ENCODE measurements at regions not wholly inside any gene's neighbourhood (a gene's known extent, or its start where the extent isn't known, plus 50 kb on each side); places are given as distances from the start of the nearest gene placed in this dataset.
A peak's percentile ranks its signal among the peaks of the same experiment; 100 is the strongest.
"Not testable (repeated sequence)": the region's sequence is repeated elsewhere in the genome, so short reads cannot be mapped to it uniquely, and the experiment has no call there.

- no peak for ATAC-seq
- Histone ChIP-seq H3K4me1 (no peaks in the 10 kb centered on the region), H3K27me3 (ENCODE audit: insufficient read depth in 3 of 3, low read length in 2 of 3) (peaks cover 0 to 3% (median 0%) of the 10 kb centered on the region in 3 donors), H3K9me3 (no peaks in the 10 kb centered on the region), H3K27ac (no peak overlapping the region), H3K36me3 (ENCODE audit: insufficient read depth in 1 of 2, low read depth in 1 of 2) (no peaks in the 10 kb centered on the region), H3K4me3 (no peak overlapping the region)
- WGBS, 3 donors, result 93 to 99% (median 97%) methylated on average over 3 of the region's 3 CpGs
- no peak for TF ChIP-seq CTCF (IDR thresholded peaks at IDR 0.05)
- DNase-seq, result no peak
- intact Hi-C loops (cut with DNase I), result no loop called here
These were observed 52.9 kb downstream of the ZBTB9 start for GRCh38 chr6:33507261-33507660.

- intact Hi-C loops (cut with DNase I), result no loop called here
- H3K36me3 ChIP-seq (ENCODE audit: insufficient read depth in 1 of 2, low read depth in 1 of 2), result no peaks in the 10 kb centered on the region
- peak overlapping the region; percentile 19 for H3K4me3 ChIP-seq
- no peak overlapping the region for H3K27ac ChIP-seq
- no peak for TF ChIP-seq CTCF (IDR thresholded peaks at IDR 0.05)
- no peaks in the 10 kb centered on the region for H3K4me1 ChIP-seq
- H3K9me3 ChIP-seq, result no peaks in the 10 kb centered on the region
- DNase-seq (no peak), ATAC-seq (no peak)
- WGBS, 3 donors, result 25 to 29% (median 25%) methylated on average over 16 of the region's 16 CpGs
- H3K27me3 ChIP-seq (ENCODE audit: insufficient read depth in 3 of 3, low read length in 2 of 3), result peaks cover 0 to 8% (median under 1%) of the 10 kb centered on the region in 3 donors
These were observed 54.9 kb downstream of the ZBTB9 start for GRCh38 chr6:33508935-33509926.

DNA sequence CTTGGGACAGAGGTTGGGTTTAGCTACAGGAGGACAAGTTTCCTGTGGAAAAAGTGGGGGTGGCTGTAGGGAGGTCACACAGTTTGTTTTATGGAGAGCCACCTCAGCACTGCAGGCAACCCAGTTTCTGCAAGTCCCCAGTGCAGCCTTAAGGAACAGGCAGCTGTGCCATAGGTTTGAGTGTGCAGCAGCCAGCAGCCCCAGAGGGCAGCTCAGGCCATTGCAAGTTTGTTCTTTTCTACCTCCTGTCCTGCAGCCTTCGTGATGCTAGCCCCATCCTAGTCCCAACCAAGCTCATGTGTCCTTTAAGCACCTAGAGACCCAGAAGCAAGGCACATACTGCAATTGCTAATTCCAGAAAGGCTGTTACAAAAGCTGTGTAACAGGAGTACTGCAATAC lies 58.8 kb downstream of the ZBTB9 start:
- Histone ChIP-seq H3K4me1 (no peaks in the 10 kb centered on the region), H3K27me3 (ENCODE audit: insufficient read depth in 3 of 3, low read length in 2 of 3) (peaks cover 0 to 8% (median 4%) of the 10 kb centered on the region in 3 donors), H3K36me3 (ENCODE audit: insufficient read depth in 1 of 2, low read depth in 1 of 2) (no peaks in the 10 kb centered on the region), H3K4me3 (no peak overlapping the region), H3K27ac (no peak overlapping the region), H3K9me3 (no peaks in the 10 kb centered on the region)
- ATAC-seq, result no peak
- no peak for TF ChIP-seq CTCF (IDR thresholded peaks at IDR 0.05)
- intact Hi-C loops (cut with DNase I), result no loop called here
- DNase-seq, result no peak
- WGBS, 3 donors, result 86 to 89% (median 87%) methylated on average over 1 of the region's 1 CpG

GRCh38 chr6:33516726-33517125 lies 62.4 kb downstream of the ZBTB9 start:
- ATAC-seq, result no peak
- intact Hi-C loops (cut with DNase I), result no loop called here
- WGBS, 3 donors, result 54 to 77% (median 69%) methylated on average over 4 of the region's 4 CpGs
- H3K36me3 ChIP-seq (ENCODE audit: insufficient read depth in 1 of 2, low read depth in 1 of 2), result no peaks in the 10 kb centered on the region
- peaks cover 0 to 4% (median 4%) of the 10 kb centered on the region in 3 donors for H3K27me3 ChIP-seq (ENCODE audit: insufficient read depth in 3 of 3, low read length in 2 of 3)
- no peak for DNase-seq
- no peaks in the 10 kb centered on the region for H3K9me3 ChIP-seq
- H3K4me1 ChIP-seq, result no peaks in the 10 kb centered on the region
- no peak overlapping the region for H3K4me3 ChIP-seq
- no peak overlapping the region for H3K27ac ChIP-seq
- TF ChIP-seq CTCF (IDR thresholded peaks at IDR 0.05), result no peak

GRCh38 chr6:33520636-33521488 lies 59.2 kb downstream of the BAK1 start:
- DNase-seq; H3K9me3 ChIP-seq; H3K4me3 ChIP-seq; intact Hi-C loops (cut with DNase I); ATAC-seq; H3K27ac ChIP-seq; H3K36me3 ChIP-seq (ENCODE audit: insufficient read depth in 1 of 2, low read depth in 1 of 2); H3K4me1 ChIP-seq: not testable (repeated sequence)
- peaks cover 2 to 10% (median 3%) of the 10 kb centered on the region in 3 donors for H3K27me3 ChIP-seq (ENCODE audit: insufficient read depth in 3 of 3, low read length in 2 of 3)
- whole genome bisulfite sequencing, 3 donors, result 75 to 87% (median 83%) methylated on average over 9 to 10 of the region's 10 CpGs

All from psoas muscle (tissue), 7 donors.